B cell (primary cell): ENCODE measurements at regions not wholly inside any gene's neighbourhood (a gene's known extent, or its start where the extent isn't known, plus 50 kb on each side); places are given as distances from the start of the nearest gene placed in this dataset.

Experiments
- CTCF ChIP-seq: fragments of 200-600 bp; IDR thresholded peaks from one replicate; pipeline ENCODE4 v1.8.0; 2022; ENCODE audit warnings: antibody characterized with exemption, mild to moderate bottlenecking
- EZH2 ChIP-seq: IDR thresholded peaks from 2 replicates; pipeline ENCODE4 v1.6.1; 2012; ENCODE audit warnings: borderline replicate concordance, low read depth, mild to moderate bottlenecking, moderate library complexity, low read length; ENCODE audit not compliant: insufficient read depth, poor library complexity, severe bottlenecking

GRCh38 chr1:192867180-192867579 is 58.3 kb downstream of the RGS2 start:
- TF ChIP-seq CTCF: no peak
- no peak for TF ChIP-seq EZH2
